ENCODE measurements at regions not wholly inside any gene's neighbourhood (a gene's known extent, or its start where the extent isn't known, plus 50 kb on each side); places are given as distances from the start of the nearest gene placed in this dataset.

DNA sequence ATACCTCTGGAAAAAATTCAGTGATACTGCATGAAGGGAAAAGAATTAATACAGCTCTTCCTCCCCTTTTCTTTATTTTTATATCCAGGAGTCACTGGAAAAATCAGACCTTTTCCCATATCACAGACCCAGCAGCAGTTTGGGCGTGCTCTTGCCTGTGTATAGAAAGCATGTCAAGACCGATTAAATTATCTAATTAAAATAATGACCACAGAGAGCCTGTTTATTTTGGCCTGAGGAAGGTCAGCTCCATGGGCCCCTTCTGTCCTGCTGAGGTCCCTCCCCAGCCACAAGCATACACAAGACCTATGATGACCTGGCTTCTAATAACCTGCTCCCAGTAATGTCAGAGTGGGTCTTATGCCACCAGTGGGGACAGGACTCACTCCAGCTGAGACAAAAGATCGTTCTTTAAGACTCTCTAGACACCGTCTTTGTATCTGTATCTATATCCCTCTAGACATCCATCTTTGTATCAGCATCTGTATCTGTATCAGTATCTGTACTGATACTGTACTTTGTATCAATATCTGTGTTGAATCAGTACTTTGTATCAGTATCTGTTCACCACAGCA is 147.8 kb downstream of the VAPA start:
- Histone ChIP-seq H3K36me3 (ENCODE audit: control insufficient read depth, insufficient read depth, low read length) (no peaks in the 10 kb centered on the region), H3K4me3 (ENCODE audit: low read depth in 2 of 2, low read length in 2 of 2) (no peak overlapping the region), H3K9me3 (ENCODE audit: control insufficient read depth, insufficient read depth, low read depth, low read length) (no peaks in the 10 kb centered on the region), H3K4me1 (ENCODE audit: control insufficient read depth, insufficient read depth, low read length) (no peaks in the 10 kb centered on the region), H3K27me3 (ENCODE audit: control insufficient read depth, insufficient read depth, low read length) (peaks cover 3% of the 10 kb centered on the region; the same call in 1 of the 2 replicates), H3K27ac (ENCODE audit: low read length) (no peak overlapping the region)
- no peak for DNase-seq (ENCODE audit: low read depth, low spot score)
- intact Hi-C loops (cut with micrococcal nuclease; ENCODE audit: unreplicated experiment) (no loop called here), in situ Hi-C loops (cut with HindIII; ENCODE audit: low pct_unique_long_range_greater_than_20kb, low sequenced_read_pairs) (no loop called here)
- no TSS peak for BruUV-seq (replicated peaks)
- POLR2A ChIA-PET: no interaction called here
- CTCF ChIA-PET: no interaction called here
- no peak for TF ChIP-seq POLR2AphosphoS5 (IDR thresholded peaks at IDR 0.05; ENCODE audit: low read depth, low read length)
- TF ChIP-seq, protein P1, sequence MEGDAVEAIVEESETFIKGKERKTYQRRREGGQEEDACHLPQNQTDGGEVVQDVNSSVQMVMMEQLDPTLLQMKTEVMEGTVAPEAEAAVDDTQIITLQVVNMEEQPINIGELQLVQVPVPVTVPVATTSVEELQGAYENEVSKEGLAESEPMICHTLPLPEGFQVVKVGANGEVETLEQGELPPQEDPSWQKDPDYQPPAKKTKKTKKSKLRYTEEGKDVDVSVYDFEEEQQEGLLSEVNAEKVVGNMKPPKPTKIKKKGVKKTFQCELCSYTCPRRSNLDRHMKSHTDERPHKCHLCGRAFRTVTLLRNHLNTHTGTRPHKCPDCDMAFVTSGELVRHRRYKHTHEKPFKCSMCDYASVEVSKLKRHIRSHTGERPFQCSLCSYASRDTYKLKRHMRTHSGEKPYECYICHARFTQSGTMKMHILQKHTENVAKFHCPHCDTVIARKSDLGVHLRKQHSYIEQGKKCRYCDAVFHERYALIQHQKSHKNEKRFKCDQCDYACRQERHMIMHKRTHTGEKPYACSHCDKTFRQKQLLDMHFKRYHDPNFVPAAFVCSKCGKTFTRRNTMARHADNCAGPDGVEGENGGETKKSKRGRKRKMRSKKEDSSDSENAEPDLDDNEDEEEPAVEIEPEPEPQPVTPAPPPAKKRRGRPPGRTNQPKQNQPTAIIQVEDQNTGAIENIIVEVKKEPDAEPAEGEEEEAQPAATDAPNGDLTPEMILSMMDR (IDR thresholded peaks at IDR 0.05): no peak
- TF ChIP-seq SIN3A (IDR thresholded peaks at IDR 0.05; ENCODE audit: borderline replicate concordance, insufficient read depth, low read depth, low read length): no peak
- TF ChIP-seq TCF7L2 (IDR thresholded peaks at IDR 0.05; ENCODE audit: low read depth, low read length): no peak
- TF ChIP-seq, protein P2, sequence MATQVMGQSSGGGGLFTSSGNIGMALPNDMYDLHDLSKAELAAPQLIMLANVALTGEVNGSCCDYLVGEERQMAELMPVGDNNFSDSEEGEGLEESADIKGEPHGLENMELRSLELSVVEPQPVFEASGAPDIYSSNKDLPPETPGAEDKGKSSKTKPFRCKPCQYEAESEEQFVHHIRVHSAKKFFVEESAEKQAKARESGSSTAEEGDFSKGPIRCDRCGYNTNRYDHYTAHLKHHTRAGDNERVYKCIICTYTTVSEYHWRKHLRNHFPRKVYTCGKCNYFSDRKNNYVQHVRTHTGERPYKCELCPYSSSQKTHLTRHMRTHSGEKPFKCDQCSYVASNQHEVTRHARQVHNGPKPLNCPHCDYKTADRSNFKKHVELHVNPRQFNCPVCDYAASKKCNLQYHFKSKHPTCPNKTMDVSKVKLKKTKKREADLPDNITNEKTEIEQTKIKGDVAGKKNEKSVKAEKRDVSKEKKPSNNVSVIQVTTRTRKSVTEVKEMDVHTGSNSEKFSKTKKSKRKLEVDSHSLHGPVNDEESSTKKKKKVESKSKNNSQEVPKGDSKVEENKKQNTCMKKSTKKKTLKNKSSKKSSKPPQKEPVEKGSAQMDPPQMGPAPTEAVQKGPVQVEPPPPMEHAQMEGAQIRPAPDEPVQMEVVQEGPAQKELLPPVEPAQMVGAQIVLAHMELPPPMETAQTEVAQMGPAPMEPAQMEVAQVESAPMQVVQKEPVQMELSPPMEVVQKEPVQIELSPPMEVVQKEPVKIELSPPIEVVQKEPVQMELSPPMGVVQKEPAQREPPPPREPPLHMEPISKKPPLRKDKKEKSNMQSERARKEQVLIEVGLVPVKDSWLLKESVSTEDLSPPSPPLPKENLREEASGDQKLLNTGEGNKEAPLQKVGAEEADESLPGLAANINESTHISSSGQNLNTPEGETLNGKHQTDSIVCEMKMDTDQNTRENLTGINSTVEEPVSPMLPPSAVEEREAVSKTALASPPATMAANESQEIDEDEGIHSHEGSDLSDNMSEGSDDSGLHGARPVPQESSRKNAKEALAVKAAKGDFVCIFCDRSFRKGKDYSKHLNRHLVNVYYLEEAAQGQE (IDR thresholded peaks at IDR 0.05; ENCODE audit: insufficient read depth in 1 of 2, low read depth in 2 of 2, low read length in 1 of 2): no peak
- ATAC-seq: no peak

DNA sequence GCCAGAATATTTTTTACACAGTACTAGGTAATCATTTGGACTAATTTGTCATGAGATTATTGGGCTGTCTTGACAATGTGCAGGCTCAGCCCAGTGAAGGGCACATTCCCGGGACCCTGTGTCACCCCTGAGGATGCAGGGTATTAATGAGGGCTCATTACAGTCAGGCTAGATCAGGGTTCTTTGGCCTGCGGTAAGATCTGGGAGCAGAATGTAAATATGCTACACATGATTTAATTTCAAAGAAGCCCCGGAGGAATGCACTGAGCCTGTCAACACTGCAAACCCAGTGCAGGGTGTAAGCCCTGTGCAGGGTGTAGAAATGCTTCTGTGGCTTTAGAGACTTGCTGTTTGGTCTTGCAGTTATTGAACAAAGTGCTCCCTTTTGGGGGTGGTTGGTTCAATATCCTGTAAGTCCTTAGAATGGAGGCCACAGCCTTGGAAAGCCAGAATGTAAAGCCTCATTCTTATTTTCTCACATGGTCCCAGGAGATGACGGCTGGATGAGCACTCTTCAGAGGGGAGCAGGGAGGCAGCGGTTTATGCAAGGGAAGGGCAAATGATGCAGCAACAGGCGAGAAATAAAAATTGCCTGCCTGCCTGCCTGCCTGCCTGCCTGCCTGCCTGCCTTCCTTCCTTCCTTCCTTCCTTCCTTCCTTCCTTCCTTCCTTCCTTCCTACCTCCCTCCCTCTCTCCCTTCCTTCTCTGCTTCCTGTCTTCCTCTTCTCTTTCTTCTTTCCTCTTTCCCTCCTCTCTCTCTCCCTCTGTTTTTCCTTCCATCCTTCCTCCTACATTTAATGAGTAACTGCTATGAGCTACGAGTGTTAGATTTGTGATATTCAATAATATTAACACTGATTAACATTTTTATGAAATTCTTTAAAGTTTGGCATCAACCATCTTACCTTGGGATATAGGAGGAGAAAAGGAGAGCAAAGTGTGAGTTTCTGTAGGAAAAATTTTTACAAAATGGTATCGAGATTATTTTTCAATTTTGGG is 148.8 kb downstream of the VAPA start:
- CTCF ChIA-PET: no interaction called here

More for the DNA sequence above, 148.8 kb downstream of the VAPA start:
- BruUV-seq (replicated peaks): no TSS peak
- intact Hi-C loops (cut with micrococcal nuclease; ENCODE audit: unreplicated experiment): no loop called here
- Histone ChIP-seq H3K36me3 (ENCODE audit: control insufficient read depth, insufficient read depth, low read length) (no peaks in the 10 kb centered on the region), H3K27me3 (ENCODE audit: control insufficient read depth, insufficient read depth, low read length) (peaks cover 3% of the 10 kb centered on the region; the same call in 1 of the 2 replicates), H3K4me1 (ENCODE audit: control insufficient read depth, insufficient read depth, low read length) (no peaks in the 10 kb centered on the region), H3K4me3 (ENCODE audit: low read depth in 2 of 2, low read length in 2 of 2) (no peak overlapping the region), H3K9me3 (ENCODE audit: control insufficient read depth, insufficient read depth, low read depth, low read length) (no peaks in the 10 kb centered on the region), H3K27ac (ENCODE audit: low read length) (no peak overlapping the region)
- no peak for ATAC-seq
- TF ChIP-seq POLR2AphosphoS5 (IDR thresholded peaks at IDR 0.05; ENCODE audit: low read depth, low read length): no peak
- TF ChIP-seq TCF7L2 (IDR thresholded peaks at IDR 0.05; ENCODE audit: low read depth, low read length): no peak
- in situ Hi-C loops (cut with HindIII; ENCODE audit: low pct_unique_long_range_greater_than_20kb, low sequenced_read_pairs): no loop called here
- no peak for DNase-seq (ENCODE audit: low read depth, low spot score)
- POLR2A ChIA-PET: no interaction called here

All from Panc1 (cell line).